ENCODE measurements at regions not wholly inside any gene's neighbourhood (a gene's known extent, or its start where the extent isn't known, plus 50 kb on each side); places are given as distances from the start of the nearest gene placed in this dataset.
"Not testable (repeated sequence)": the region's sequence is repeated elsewhere in the genome, so short reads cannot be mapped to it uniquely, and the experiment has no call there.

- POLR2A ChIA-PET = no interaction called here
Measured at GRCh38 chr2:76149846-76150245, 439.1 kb upstream of the GCFC2 start.

GRCh38 chr2:76139303-76139702 is 428.6 kb upstream of the GCFC2 start:
- H3K27ac ChIP-seq (ENCODE audit: low read depth in 2 of 2, low read length in 1 of 2); POLR2A ChIA-PET; H3K9me3 ChIP-seq; H3K9ac ChIP-seq; H3K79me2 ChIP-seq (ENCODE audit: insufficient read depth); H3K9me2 ChIP-seq; H3K27me3 ChIP-seq (ENCODE audit: insufficient read depth); CTCF ChIA-PET; H4K20me1 ChIP-seq (ENCODE audit: insufficient read depth); H3K36me3 ChIP-seq (replicated peaks in 1 of 2; ENCODE audit: control insufficient read depth in 1 of 2, insufficient read depth in 2 of 2, low read length in 1 of 2); H3K4me1 ChIP-seq (ENCODE audit: control insufficient read depth in 1 of 2, insufficient read depth in 2 of 2, low read depth in 1 of 2, low read length in 1 of 2); DNase-seq; H3K4me3 ChIP-seq (ENCODE audit: low read depth in 2 of 2, low read length in 1 of 2); H3K4me2 ChIP-seq; H3F3A ChIP-seq (replicated peaks; ENCODE audit: insufficient read depth); H2AFZ ChIP-seq (ENCODE audit: low read depth): not testable (repeated sequence)
- 80% methylated on average over 1 of the region's 3 CpGs for WGBS (ENCODE audit: low lambda C conversion rate)

More at GRCh38 chr2:76149846-76150245, 439.1 kb upstream of the GCFC2 start:
- Histone ChIP-seq H3K27ac (ENCODE audit: low read depth in 2 of 2, low read length in 1 of 2) (no peak overlapping the region), H3K4me2 (no peak overlapping the region), H3F3A (replicated peaks; ENCODE audit: insufficient read depth) (no peaks in the 10 kb centered on the region), H3K9me3 (no peaks in the 10 kb centered on the region), H3K79me2 (ENCODE audit: insufficient read depth) (no peaks in the 10 kb centered on the region), H3K27me3 (ENCODE audit: insufficient read depth) (no peaks in the 10 kb centered on the region), H4K20me1 (ENCODE audit: insufficient read depth) (no peaks in the 10 kb centered on the region), H3K4me1 (ENCODE audit: control insufficient read depth in 1 of 2, insufficient read depth in 2 of 2, low read depth in 1 of 2, low read length in 1 of 2) (no peaks in the 10 kb centered on the region), H3K9ac (no peak overlapping the region), H3K36me3 (replicated peaks in 1 of 2; ENCODE audit: control insufficient read depth in 1 of 2, insufficient read depth in 2 of 2, low read length in 1 of 2) (no peaks in the 10 kb centered on the region), H3K4me3 (ENCODE audit: low read depth in 2 of 2, low read length in 1 of 2) (no peak overlapping the region), H2AFZ (ENCODE audit: low read depth) (no peak overlapping the region), H3K9me2 (no peaks in the 10 kb centered on the region)
- CTCF ChIA-PET = no interaction called here
- TF ChIP-seq ELF1 (IDR thresholded peaks at IDR 0.05) = no peak
- no peak for DNase-seq

DNA sequence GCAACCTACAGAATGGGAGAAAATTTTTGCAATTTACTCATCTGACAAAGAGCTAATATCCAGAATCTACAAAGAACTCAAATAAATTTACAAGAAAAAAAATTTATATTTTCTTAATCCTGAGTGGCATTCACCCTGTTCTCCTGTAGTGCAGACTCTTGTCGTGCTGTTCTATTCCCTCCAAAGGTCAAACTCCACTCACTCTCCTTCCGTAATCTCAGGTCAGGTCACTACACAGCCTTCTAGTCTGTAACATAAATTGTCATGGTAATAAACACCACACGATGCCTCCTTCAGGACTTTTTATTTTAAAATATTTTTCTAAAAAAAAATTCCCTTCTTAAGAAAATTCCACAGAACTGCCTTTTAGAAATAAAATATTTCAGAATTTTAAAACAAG is 417.9 kb upstream of the GCFC2 start:
- no peak overlapping the region for H3K4me3 ChIP-seq (ENCODE audit: low read depth in 2 of 2, low read length in 1 of 2)
- H3K4me1 ChIP-seq (ENCODE audit: control insufficient read depth in 1 of 2, insufficient read depth in 2 of 2, low read depth in 1 of 2, low read length in 1 of 2) = no peaks in the 10 kb centered on the region
- no peaks in the 10 kb centered on the region for H3K36me3 ChIP-seq (replicated peaks in 1 of 2; ENCODE audit: control insufficient read depth in 1 of 2, insufficient read depth in 2 of 2, low read length in 1 of 2)
- POLR2A ChIA-PET = no interaction called here
- no peaks in the 10 kb centered on the region for H3F3A ChIP-seq (replicated peaks; ENCODE audit: insufficient read depth)
- H2AFZ ChIP-seq (ENCODE audit: low read depth) = no peak overlapping the region
- WGBS (ENCODE audit: low lambda C conversion rate) = 26% methylated on average over 3 of the region's 3 CpGs
- no peak overlapping the region for H3K9ac ChIP-seq
- no peaks in the 10 kb centered on the region for H4K20me1 ChIP-seq (ENCODE audit: insufficient read depth)
- no peaks in the 10 kb centered on the region for H3K9me3 ChIP-seq
- no peaks in the 10 kb centered on the region for H3K9me2 ChIP-seq
- no peak overlapping the region for H3K27ac ChIP-seq (ENCODE audit: low read depth in 2 of 2, low read length in 1 of 2)
- DNase-seq = no peak
- H3K79me2 ChIP-seq (ENCODE audit: insufficient read depth) = no peaks in the 10 kb centered on the region
- no peaks in the 10 kb centered on the region for H3K27me3 ChIP-seq (ENCODE audit: insufficient read depth)
- CTCF ChIA-PET = no interaction called here
- H3K4me2 ChIP-seq = no peak overlapping the region
- TF ChIP-seq, protein P1, sequence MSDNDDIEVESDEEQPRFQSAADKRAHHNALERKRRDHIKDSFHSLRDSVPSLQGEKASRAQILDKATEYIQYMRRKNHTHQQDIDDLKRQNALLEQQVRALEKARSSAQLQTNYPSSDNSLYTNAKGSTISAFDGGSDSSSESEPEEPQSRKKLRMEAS (IDR thresholded peaks at IDR 0.05; ENCODE audit: low read depth) = no peak
- TF ChIP-seq, protein P2, sequence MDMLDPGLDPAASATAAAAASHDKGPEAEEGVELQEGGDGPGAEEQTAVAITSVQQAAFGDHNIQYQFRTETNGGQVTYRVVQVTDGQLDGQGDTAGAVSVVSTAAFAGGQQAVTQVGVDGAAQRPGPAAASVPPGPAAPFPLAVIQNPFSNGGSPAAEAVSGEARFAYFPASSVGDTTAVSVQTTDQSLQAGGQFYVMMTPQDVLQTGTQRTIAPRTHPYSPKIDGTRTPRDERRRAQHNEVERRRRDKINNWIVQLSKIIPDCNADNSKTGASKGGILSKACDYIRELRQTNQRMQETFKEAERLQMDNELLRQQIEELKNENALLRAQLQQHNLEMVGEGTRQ (IDR thresholded peaks at IDR 0.05; ENCODE audit: borderline replicate concordance, low read depth, low read length) = no peak
- no peak for TF ChIP-seq TEAD4 (IDR thresholded peaks at IDR 0.05; ENCODE audit: borderline replicate concordance, insufficient read depth)
- no peak for TF ChIP-seq RCOR1 (IDR thresholded peaks at IDR 0.05; ENCODE audit: low read length)
- no peak for TF ChIP-seq EZH2phosphoT487 (IDR thresholded peaks at IDR 0.05; ENCODE audit: borderline replicate concordance, low read depth)
- no peak for TF ChIP-seq TAF1 (IDR thresholded peaks at IDR 0.05; ENCODE audit: borderline replicate concordance, low read depth, low read length)
- no peak for TF ChIP-seq SMC3 (IDR thresholded peaks at IDR 0.05; ENCODE audit: low read depth, low read length)
- TF ChIP-seq FOXJ3 (CRISPR knock-in tag; IDR thresholded peaks at IDR 0.05) = no peak
- TF ChIP-seq GABPA (IDR thresholded peaks at IDR 0.05; ENCODE audit: low read depth) = no peak
- no peak for TF ChIP-seq CTCF (IDR thresholded peaks at IDR 0.05)
- no peak for TF ChIP-seq CHD2 (IDR thresholded peaks at IDR 0.05; ENCODE audit: low read length, partially characterized antibody)
- TF ChIP-seq, protein P3, sequence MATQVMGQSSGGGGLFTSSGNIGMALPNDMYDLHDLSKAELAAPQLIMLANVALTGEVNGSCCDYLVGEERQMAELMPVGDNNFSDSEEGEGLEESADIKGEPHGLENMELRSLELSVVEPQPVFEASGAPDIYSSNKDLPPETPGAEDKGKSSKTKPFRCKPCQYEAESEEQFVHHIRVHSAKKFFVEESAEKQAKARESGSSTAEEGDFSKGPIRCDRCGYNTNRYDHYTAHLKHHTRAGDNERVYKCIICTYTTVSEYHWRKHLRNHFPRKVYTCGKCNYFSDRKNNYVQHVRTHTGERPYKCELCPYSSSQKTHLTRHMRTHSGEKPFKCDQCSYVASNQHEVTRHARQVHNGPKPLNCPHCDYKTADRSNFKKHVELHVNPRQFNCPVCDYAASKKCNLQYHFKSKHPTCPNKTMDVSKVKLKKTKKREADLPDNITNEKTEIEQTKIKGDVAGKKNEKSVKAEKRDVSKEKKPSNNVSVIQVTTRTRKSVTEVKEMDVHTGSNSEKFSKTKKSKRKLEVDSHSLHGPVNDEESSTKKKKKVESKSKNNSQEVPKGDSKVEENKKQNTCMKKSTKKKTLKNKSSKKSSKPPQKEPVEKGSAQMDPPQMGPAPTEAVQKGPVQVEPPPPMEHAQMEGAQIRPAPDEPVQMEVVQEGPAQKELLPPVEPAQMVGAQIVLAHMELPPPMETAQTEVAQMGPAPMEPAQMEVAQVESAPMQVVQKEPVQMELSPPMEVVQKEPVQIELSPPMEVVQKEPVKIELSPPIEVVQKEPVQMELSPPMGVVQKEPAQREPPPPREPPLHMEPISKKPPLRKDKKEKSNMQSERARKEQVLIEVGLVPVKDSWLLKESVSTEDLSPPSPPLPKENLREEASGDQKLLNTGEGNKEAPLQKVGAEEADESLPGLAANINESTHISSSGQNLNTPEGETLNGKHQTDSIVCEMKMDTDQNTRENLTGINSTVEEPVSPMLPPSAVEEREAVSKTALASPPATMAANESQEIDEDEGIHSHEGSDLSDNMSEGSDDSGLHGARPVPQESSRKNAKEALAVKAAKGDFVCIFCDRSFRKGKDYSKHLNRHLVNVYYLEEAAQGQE (IDR thresholded peaks at IDR 0.05; ENCODE audit: low read depth, low read length) = no peak
- no peak for TF ChIP-seq ELF1 (IDR thresholded peaks at IDR 0.05)
- TF ChIP-seq RFX5 (IDR thresholded peaks at IDR 0.05; ENCODE audit: low read length) = no peak
